Retina (tissue), 1 donor: ENCODE measurements at regions not wholly inside any gene's neighbourhood (a gene's known extent, or its start where the extent isn't known, plus 50 kb on each side); places are given as distances from the start of the nearest gene placed in this dataset.
"Not testable (repeated sequence)": the region's sequence is repeated elsewhere in the genome, so short reads cannot be mapped to it uniquely, and the experiment has no call there.

Source experiments
- DNase-seq: peaks from one replicate; pipeline ENCODE4 v3.0.0-alpha.2; 2016

DNA sequence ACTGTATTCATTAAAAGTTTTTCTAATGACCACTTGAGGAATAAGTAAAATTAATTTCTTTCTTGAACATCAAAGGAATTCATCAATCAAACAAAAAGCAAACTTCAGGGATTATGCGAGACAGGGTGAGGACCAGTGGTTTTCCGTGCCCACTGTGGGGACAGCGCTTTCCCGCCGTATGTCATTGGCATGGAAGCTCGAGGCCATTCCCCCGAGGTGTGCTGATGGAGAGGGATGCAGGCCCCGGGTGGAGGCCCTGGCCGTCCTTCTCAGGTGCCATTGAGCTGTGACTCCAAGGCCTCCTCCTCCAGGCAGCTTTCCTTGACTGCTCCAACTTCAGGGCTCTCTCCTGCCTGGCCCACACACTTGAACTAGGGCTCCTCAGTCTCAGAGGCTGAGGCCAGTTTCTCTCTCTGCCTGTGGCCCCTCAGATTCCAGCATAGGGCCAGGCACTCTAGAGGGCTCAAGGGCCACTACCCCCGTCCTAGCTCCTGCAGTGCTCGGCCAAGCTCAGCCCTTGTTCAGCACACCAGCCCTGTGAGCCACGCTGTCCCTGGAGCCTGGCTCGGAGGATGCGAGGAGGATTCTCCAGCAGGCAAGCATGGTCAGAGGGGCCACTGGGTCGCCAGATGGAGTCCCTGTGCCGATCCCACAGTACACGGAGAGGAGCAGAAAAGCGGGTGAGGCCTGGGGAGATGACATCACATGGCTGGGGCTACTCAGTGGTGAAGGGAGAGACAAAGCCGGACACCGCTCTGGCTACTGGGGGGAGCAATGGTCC is 248.0 kb upstream of the SGCG start:
- DNase-seq: not testable (repeated sequence)

DNA sequence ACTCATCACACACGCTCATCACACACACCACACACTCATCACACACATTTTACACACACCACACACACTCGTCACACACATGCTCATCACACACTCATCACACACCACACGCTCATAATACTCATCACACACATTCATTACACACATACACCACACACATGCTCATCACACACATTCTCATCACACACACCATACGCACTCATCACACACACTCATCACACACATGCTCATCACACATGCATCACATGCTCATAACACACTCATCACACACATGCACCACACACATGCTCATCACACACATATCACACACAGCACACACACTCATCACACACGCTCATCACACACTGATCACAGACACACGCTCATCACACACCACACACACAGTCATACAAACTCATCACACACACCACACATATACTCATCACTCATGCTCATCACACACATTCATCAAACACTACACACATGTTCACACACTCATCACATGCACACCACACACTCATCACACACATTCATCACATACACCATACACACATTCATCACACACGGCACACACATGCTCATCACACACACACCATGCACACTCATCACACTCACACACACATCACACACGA is 247.1 kb upstream of the SGCG start:
- DNase-seq: no peak

DNA sequence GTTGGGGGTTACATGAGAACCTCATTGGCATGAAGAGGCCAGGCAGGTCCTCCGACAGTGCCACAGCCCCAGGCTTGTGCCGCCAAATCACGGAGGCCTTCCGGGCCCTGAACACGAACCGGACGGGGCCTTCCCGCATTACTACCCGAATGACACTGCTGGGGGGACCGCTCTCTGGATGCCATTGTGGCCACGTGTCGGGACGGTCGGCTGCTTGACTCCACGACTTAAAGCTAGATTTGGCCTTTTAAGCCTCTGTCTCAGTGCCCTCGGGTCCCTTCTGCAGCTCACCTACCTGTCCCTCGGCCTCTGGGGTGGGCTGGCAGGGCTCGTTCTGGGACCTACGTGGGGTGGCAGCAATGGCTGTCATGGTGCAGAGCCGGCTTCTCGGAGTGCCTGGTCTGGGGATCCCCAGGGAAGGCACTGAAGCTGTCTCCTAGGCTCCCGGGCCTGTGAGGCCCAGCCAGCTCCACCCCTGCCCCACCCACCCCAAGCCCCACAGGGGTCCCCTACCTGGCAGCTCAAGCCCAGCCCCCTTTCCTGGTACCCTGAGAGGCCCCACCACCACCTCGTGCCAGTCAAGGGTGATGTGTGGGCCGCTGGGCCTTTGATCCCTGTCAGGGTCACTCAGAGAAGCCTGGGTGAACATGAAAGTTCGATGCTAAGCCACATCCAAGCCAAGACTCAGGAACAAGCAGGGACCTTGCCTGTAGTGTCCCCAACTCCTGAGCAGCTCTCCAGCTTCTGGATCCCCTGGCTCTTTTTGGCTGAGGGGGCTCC is 245.8 kb upstream of the SGCG start:
- DNase-seq: no peak

DNA sequence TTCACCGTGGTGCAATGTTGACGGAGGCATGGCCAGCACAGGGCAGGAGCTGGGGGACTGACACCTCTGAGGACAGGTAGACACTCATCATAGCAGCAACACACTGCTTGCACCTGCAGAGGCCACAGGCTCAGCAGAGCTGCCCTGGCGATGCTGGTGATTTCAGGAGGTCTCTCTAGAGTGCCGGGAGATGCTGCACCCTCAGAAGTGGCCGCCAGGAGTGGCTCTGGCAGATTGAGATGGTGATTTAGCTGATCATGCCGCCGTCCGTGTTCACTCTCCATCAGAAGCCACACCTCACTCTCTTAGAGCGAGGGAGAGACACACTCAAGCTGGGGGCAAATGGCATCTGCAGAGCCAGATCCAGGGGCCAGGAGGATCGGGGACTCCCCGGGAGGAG is 244.6 kb upstream of the SGCG start:
- no peak for DNase-seq

DNA sequence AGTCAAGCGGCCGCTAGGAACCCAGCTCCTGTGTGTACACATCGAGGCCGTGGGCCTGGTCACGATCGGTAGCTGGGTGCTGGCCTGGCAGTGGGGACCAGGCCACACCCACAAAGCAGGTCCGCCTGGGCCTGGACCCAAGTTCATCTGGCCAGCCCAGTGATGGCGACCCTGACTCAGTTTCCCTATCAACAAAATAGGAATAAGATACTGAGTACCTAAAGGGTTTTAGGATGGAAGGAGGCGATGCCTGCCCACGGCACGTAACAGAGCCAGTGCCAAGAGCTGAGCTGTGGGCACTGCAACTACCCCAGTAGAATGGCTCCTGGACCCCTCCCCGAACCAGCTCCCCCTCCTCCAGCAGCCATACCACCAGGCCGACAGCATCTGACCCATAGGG is 243.5 kb upstream of the SGCG start:
- no peak for DNase-seq

DNA sequence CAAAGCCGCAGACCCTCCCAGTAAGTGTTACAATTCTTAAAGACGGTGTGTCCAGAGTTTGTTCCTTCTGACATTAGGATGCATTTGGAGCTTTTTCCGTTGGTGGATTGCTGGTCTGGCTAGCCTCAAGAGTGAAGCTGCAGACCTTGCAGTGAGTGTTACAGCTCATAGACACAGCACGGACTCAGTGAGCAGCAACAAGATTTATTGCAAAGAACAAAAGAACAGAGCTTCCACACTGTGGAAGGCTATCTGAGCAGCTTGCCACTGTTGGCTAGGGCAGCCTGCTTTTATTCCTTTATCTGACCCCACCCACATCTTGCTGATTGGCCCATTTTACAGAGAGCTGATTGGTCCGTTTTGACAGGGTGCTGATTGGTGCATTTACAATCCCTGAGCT is 242.8 kb upstream of the SGCG start:
- DNase-seq: no peak

DNA sequence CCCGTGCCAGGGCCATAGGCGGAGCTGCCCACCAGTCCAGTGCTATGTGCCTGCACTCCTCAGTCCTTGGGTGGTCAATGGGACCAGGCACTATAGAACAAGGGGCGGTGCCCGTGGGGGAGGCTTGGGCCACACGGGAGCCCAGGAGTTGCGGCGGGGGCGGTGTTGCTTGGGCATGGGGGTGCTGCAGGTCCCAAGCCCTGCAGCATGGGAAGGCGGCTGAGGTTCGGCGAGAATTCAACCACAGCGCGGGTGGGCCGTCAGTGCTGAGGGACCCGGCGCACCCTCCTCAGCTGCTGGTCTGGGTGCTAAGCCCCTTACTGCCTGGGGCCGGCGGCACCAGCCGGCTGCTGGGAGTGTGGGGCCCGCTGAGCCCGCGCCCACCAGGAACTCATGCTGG is 242.2 kb upstream of the SGCG start:
- DNase-seq: no peak

DNA sequence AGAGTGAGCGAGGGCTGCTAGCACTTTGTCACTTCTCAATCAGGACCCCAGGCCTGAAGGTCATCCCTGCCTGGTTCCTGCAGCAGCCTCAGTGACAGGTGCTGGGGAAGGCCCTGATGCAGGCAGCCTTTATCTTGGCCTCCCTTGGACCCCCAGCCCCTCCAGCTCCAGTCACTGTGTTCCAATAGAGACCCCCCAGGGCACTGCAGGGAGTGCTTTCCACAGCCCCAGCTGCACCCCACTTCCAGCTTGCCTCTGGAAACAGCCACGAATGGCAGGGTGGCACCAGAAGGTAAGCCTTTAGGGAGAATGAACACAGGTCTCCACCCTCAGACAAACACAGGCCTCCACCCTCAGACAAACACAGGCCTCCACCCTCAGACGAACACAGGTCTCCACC is 241.6 kb upstream of the SGCG start:
- DNase-seq: no peak

DNA sequence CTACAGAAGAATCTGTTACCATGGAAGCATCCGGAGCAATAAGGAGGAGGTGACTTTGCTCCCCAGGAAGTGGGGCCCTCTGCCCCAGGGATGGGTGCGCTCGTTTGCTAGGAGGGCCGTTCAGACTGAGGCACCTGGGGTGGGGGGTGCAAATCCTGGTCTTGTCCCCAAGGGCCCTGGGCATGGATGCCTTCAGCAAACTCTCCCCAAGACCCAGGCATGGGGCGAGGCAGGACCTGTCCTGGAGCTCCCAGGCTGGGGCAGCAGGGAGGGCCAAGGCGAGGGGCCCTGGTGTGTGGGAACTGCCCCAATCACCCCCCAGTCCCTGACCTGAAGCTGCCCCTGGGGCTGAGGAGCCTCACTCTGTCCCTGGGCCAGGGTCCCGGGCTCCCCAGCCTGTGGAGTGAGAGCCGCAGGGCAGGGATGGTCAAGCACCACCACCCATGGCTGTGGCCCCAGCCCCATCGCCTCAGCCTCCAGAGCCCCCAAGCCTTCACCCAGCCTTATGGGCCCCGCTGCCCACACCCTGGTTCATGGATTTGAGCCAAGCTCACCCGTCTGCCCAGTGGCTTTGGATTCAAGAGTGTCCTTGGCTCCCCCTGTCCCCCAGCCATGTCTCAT is 240.6 kb upstream of the SGCG start:
- DNase-seq: no peak

DNA sequence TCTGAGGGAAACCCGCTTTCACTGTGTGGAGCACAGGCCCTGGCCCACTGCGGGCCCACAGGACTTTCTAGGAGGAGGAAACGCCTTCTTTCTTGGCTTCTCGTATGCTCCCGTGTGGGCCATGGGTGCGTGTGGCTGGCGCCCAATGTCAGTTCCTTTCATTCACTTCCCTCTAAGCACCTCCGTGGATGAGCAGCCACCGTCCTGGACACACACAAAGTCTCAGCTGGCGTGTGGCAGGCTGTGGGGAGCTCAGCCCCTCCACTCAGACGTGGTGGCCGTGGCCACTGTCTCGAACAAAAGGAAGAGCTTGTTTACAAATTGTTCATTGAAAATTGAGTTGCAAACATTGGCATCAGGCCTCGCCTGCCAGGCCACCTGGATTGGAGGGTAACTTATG is 240.0 kb upstream of the SGCG start:
- no peak for DNase-seq

DNA sequence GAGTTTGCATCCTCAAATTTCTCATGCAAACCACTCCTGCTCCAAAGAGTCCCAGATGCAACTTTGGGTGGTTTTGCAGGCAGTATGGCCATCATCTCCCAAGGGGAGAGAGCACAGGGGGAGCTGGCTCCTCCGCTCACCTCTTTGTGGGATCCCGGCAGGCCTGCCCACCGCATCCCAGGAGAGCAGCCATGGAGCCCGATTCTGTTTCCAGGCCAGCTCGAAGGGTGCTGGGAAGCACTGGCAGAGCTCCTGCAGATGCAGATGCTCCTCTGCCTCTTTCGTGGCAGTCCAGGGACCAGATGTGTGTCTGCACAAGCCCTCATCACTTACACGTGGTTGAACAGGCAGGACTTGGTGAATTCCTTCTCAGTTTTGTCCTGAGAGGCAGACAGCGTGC is 239.3 kb upstream of the SGCG start:
- not testable (repeated sequence) for DNase-seq

DNA sequence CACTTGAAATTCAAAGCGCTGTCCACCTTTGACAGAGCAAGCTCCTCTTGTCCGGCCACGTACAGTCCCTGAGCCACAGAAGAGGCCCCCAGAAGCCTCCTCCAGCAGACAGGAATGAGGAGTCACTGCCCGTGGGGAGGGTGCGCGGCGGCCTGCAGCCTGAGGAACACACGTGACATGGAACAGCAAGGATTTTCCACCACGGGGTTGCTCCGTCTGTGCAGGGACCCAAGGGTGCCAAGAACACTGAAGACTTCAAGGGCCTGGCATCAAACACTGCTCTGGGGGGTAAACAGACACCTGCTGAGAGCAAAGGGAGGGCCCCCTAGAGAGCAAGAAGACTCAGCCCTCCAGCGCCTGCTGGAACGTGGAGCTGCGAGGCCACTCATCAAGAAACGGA is 237.9 kb upstream of the SGCG start:
- DNase-seq: not testable (repeated sequence)

DNA sequence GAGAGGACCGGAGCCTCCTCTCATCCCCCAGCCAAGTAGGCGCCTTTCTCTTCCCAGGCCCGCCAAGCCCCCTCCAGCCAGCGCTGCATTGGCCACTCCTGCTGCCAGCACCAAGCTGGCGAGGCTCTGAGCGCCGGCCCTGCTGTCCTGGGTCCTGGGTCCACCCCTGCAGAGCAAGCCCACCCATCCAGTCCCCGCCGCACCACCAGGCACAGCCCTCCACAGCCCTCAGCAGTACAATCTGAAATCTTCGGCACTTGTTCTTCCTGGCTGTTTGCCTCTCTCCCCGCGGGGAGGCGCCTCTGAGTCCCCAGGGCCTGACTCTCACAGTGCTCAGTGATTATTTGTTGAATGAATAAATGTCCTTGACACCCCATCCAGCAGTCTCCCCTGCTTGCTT is 236.4 kb upstream of the SGCG start:
- DNase-seq: no peak

DNA sequence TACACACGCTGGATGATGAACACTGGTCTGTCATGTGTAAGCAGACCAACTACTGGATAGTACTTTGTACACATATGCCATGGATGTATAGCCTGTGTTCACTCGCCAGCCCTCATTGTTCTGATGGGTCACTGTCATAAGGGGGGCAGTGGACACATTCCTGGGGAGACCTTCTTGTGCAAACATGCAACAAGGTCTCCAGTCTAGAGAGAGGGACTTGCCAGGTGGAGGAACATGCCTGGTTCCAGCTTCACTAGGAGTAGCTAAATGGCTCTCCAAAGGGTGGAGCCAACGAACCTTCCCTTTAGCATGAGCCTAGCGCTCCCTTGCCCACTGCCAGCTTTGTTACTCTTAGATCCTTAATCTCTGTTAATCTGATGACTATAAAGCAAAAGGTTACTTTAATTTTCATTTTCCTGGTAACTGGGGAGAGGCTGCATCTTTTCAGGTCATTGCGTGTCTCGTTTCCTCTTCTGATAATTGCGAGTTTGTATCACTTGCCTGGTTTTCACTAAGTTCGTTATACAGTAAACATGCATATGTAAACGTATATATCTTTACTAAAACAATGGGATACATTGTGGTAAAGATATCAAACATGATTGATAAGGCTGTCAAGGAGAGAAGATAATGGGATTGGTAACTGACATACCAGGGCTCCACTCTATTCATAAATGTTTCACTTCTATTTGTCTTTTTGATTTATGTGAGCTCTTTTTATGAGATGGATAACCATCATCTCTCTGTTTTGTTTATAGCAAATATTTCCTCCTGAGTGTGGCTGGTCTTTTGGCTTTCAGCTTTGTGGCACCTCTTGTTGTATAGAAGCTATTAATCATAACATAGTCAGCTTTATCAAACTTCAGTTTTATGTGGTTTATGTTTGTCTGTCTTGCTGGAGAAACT is 235.2 kb upstream of the SGCG start:
- no peak for DNase-seq

DNA sequence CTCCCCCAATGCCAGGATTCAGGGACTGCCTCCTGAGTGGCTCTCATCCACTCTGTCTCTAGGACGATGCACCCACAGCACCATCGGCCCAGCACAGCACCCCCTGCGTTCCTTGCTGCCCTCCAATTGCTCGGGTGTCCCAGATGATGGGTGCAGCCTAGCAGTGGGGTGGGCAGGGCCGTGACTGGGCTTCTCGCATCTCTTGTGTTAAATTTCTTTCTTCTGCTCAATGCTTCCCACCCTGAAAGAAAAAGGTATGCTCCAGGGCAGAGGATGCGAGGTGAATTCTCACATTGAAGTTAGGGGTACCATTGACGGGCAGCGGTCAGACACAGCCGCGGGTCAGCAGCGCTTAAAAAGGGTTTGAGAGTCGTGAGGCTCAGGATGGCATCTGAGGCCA is 232.4 kb upstream of the SGCG start:
- no peak for DNase-seq

DNA sequence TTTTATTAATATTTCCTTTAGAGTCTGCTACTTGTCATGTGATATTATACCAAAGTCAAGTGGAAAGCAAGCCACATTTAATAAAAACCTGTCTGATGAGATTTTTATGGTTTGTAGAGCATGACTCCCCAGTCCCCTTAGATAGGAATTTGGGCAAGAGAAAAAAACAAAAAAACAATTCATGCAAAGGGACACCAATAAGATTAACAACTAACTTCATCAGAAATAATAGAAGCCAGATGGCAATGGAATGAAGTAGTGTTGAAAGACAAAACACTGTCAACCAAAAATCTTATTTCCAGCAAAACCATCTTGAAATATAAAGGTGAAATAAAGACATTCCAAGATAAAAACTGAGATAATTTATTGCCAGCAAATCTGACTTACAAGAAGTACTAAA is 228.8 kb upstream of the SGCG start:
- not testable (repeated sequence) for DNase-seq

DNA sequence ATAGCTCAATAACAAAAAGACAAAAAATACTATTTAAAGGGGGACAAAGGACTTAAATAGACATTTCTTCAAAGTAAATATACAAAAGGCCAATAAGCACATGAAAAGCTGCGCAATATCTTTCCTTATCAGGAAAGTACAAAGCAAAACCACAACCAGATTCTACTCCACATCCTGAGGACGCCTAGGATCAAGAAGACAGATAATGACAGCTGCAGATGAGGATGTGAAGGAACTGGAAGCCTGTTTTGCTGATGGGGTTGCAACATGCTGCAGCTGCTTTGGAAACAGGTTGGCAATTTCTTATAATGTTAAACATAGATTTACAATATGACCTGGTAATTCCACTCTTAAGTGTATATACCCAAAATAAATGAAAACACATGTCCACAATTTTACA is 225.6 kb upstream of the SGCG start:
- not testable (repeated sequence) for DNase-seq

DNA sequence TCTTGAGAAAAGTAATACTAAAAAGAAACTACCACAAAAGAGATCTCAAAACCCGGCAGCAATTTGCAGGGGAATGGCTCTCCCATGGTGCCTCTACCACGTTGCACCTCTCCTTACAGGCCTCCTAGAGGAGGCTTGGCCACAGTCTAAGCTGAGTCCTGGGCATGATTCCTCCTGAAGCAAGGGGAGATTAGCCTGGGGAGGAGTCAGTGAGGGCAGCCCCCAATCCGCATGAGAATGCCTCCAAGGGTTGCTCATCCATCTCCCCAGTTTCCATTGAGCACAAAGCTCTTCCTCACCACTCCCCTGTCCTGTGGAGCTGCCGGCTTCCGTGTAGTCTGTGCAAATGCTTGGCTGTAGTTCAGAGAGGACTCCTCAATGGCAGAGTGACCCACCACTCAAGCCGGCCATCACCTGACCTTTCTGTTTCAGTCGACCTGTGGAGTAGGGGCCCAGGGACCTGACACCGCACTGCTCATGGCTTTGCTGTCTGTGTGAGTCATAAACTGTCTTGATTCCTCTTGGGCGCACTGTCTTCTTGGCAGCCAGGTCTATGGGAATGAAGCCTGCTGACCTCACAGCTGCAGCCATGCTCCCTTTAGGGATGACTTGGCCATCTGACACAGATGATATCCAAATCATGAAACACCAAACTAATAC is 224.2 kb upstream of the SGCG start:
- not testable (repeated sequence) for DNase-seq

DNA sequence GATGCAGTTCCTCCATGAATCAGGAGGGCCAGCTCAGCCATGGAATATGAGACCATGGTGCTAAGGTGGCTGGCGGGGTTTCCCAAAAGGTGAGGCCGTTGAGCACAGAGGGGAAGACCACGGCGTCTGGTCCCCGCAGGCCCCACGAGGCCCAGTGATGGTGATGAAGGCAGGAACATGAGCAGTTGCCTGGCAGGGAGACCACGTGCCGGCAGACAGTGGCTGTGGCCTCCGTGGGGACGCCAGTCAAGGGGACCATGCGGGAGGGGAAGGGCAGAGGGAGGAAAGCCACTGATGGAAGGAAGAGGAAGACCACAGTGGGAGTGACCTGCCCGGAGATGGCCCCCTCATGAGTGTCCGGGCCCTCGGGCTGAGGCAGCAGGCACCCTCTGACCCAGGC is 220.9 kb upstream of the SGCG start:
- DNase-seq: not testable (repeated sequence)

DNA sequence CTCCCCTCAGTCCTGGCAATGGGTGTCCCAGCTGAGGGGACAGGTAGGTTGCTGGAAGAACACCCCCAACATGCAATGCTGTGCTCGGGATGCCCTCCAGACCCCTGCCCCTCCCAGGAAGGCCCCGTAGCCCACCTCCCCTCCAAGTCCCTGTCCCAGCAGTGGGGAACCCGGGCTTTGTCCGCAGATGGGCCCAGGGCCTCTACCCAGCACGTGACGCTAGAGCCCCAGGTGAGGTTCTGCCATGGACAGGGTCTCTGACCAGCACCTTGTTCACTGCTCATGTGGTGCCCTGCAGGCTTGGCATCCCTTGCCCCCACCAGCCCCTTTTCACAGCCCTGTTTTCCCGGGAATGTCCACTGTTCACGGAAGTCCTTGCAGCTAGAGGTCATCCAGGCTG is 220.0 kb upstream of the SGCG start:
- no peak for DNase-seq

DNA sequence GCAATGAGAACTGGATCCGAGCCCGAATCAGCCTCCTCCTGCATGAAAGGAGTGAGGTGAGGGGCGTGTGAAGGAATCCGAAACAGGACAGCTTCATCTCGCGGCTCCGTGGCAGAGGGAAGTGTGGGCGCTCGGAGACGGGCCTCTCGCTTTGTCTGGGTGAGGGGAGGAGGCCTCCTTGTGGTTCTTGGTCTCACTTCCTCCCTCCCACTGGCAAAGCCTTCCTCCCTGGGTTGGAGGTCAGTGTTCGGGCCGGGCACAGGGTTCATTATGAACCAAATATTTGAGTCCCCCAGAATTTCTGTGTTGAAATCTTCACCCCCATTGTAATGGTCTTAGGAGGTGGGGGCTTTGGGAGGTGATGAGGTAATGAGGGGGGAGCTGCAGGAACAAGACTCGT is 219.4 kb upstream of the SGCG start:
- not testable (repeated sequence) for DNase-seq
